ENCODE measurements at regions not wholly inside any gene's neighbourhood (a gene's known extent, or its start where the extent isn't known, plus 50 kb on each side); places are given as distances from the start of the nearest gene placed in this dataset.
A peak's percentile ranks its signal among the peaks of the same experiment; 100 is the strongest.

DNA sequence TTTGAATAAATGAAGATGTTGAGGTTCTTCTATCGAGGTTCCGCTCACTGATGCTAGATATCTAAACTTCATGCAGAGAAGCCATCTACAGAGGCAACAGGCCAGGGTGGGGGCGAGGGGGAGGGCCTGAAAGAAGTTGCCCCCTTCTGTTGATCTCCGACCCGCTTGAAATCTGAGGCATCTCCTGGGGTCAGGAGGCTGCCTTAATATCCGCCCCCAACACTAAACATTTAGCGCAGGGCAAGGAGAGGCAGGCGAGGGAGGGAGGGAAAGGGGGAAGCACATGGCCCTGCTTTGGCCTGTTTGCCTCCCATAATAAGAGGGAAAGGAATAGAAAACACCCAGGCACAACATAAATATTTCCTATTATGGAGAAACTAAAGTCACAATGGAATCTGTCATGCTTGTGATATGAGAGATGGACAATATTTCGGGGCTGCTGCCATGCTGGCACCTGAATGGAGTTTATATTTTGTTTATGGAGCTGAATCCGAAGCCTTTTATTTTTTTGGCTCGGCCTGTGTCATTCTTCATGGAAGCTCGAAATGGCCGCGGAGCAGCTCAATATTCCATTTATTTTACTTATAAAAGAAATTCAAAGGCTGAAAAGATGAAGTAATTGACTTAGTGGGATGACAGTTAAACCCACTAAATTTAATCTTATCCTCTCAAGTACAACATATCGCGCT, 221.1 kb downstream of the INSIG2 start:
- no peak for DNase-seq (ENCODE audit: low read depth)
- TF ChIP-seq, protein P1, sequence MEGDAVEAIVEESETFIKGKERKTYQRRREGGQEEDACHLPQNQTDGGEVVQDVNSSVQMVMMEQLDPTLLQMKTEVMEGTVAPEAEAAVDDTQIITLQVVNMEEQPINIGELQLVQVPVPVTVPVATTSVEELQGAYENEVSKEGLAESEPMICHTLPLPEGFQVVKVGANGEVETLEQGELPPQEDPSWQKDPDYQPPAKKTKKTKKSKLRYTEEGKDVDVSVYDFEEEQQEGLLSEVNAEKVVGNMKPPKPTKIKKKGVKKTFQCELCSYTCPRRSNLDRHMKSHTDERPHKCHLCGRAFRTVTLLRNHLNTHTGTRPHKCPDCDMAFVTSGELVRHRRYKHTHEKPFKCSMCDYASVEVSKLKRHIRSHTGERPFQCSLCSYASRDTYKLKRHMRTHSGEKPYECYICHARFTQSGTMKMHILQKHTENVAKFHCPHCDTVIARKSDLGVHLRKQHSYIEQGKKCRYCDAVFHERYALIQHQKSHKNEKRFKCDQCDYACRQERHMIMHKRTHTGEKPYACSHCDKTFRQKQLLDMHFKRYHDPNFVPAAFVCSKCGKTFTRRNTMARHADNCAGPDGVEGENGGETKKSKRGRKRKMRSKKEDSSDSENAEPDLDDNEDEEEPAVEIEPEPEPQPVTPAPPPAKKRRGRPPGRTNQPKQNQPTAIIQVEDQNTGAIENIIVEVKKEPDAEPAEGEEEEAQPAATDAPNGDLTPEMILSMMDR (conservative IDR thresholded peaks at IDR 0.05; ENCODE audit: low read length): no peak

DNA sequence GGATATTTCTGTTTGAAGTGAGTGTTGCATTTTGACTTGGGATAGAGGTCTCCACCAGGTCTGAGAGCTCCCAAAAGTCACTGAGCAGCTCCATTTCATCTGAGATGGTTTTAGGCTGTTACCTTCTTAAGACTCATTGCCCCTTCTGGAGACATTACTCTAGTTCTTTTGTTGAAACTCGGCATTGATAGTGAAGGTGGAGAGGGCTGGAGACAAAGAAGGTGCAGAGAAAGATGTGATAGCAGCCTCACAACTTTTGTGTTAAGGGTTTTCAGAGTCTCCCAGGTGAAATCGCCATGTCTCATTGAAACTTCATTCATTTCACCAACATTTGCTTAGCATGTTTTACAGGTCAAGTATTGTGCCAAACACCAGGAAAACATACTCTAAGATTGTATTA, 219.6 kb downstream of the INSIG2 start:
- no peak for DNase-seq (ENCODE audit: low read depth)
- H3K4me3 ChIP-seq (ENCODE audit: low read length): no peak overlapping the region
- TF ChIP-seq, protein P1 (conservative IDR thresholded peaks at IDR 0.05; ENCODE audit: low read length): no peak

More for the DNA sequence above, 221.1 kb downstream of the INSIG2 start:
- peak overlapping the region; percentile 64 for H3K4me3 ChIP-seq (ENCODE audit: low read length)

DNA sequence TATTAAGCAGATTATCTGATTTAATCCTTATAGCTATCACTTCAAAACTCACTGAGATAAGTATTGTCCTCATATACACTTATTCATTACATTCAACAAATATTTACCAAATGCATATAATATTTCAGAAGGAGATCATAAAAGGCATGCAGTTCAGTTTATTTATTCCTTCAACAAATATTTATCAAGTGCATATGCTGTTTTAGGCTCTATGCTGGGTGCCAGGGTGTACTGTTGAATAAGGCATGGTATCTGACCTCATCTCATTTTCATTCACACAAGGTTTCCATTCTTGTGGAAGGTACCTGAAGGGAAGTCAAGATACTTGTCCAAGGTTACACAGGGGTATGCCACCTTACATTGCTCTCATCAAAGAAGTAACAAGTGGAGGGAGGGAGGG, 213.0 kb downstream of the INSIG2 start:
- TF ChIP-seq, protein P1 (conservative IDR thresholded peaks at IDR 0.05; ENCODE audit: low read length): no peak
- no peak for DNase-seq (ENCODE audit: low read depth)
- no peak overlapping the region for H3K4me3 ChIP-seq (ENCODE audit: low read length)

DNA sequence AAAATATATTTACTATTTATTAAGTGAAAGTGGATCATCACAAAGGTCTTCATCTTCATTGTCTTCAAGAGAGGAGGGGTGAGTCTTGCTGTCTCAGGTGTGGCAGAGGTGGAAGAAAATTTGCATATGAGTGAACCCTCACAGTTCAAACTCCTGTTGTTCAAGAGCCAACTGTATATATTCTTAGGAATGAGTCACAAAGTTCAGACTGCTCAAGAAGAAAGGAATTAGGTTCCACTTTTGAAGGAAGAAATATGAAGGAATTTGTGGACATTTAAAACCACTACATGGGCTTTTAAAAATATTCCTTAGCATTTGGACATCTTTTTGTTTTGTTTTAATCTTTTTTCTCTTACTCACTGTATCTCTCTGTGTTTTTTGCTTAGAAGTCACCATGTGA, 212.6 kb downstream of the INSIG2 start:
- no peak overlapping the region for H3K4me3 ChIP-seq (ENCODE audit: low read length)
- TF ChIP-seq, protein P1 (conservative IDR thresholded peaks at IDR 0.05; ENCODE audit: low read length): no peak

DNA sequence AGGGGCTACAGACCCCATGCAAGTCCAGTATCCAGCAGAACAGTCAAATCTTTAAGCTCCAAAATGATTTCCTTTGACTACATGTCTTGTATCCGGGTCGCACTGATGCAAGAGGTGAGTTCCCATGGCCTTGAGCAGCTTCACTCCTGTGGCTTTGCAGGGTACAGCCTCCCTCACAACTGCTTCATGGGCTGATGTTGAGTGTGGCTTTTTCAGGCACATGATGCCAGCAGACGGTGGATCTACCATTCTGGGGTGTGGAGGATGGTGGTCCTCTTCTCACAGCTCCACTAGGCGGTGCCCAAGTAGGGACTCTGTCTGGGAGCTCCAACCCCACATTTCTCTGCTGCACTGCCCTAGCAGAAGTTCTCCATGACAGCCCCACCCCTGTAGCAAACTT, 208.4 kb downstream of the INSIG2 start:
- TF ChIP-seq, protein P1 (conservative IDR thresholded peaks at IDR 0.05; ENCODE audit: low read length): no peak

More for the DNA sequence above, 212.6 kb downstream of the INSIG2 start:
- DNase-seq (ENCODE audit: low read depth): peak; percentile 42

DNA sequence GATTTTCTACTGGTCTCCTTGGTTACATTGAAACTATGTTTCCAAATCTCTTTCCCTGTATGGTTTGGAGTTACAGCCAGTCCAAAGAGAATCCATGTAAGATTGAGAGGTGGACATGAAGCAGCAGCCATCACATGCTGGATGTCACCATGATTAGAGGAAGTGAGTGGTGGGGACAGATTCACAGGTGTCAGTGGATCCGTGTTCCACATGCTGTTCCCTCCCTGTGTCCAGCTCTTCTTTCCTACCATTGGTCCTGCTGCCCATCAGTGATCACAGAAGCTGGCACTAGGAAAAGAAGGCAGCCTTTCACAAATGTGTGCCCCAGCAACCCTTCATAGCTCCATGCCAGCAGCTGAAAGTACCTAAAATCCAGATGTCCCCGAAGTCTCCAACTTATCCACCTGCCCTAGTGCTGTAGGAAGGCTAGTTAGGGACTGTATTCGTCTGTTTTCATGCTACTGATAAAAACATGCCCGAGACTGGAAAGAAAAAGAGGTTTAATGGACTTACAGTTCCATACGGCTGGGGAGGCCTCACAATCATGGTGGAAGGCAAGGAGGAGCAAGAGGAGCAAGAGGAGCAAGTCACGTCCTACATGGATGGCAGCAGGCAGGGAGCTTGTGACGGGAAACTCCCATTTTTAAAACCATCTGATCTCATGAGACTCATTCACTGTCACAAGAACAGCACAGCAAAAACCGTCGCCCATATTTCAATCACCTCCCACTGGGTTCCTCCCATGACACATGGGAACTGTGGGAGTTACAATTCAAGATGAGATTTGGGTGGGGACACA, 207.5 kb downstream of the INSIG2 start:
- no peak for DNase-seq (ENCODE audit: low read depth)
- TF ChIP-seq, protein P1 (conservative IDR thresholded peaks at IDR 0.05; ENCODE audit: low read length): no peak
- H3K4me3 ChIP-seq (ENCODE audit: low read length): no peak overlapping the region

More for the DNA sequence above, 208.4 kb downstream of the INSIG2 start:
- DNase-seq (ENCODE audit: low read depth): no peak
- no peak overlapping the region for H3K4me3 ChIP-seq (ENCODE audit: low read length)

DNA sequence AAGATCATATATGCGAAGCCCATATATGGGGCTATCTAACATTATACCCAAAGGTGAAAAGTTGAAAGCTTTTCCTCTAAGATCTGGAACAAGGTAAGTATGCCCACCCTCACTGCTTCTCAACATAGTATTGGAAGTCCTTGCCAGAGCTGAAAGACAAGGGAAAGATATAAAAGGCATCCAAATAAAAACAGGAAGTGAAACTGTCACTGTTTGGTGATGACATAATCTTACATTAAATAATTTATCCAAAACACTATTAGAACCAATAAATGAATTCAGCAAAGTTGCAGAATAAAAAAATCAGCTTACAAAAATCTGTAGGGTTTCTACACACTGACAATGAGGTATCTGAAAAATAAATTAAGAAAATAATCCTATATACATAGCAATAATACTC, 205.8 kb downstream of the INSIG2 start:
- DNase-seq (ENCODE audit: low read depth): no peak
- H3K4me3 ChIP-seq (ENCODE audit: low read length): no peak overlapping the region
- TF ChIP-seq, protein P1 (conservative IDR thresholded peaks at IDR 0.05; ENCODE audit: low read length): no peak
